ENCODE measurements at regions not wholly inside any gene's neighbourhood (a gene's known extent, or its start where the extent isn't known, plus 50 kb on each side); places are given as distances from the start of the nearest gene placed in this dataset.

DNA sequence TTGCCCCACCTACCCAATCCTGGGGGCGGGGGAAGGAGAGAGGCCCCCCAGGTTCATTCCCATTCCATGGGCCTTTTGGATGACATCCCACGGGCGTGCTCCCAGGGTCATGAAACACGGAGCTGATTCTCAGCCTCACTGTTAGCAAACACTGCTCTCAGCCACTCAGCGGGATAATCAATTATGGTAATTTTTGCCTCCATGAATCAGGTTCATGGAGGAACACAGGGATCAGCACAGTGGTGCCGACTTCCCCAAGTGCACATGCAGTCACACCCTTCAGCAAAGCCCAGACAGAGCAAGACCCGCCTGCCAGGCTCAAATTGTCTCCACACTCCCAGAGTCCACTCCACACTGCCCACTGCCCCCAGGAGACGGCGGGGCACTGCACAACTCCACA is 164.6 kb downstream of the ENGASE start:
- Histone ChIP-seq H3K36me3 (no peaks in the 10 kb centered on the region), H3K27me3 (peaks cover 30% of the 10 kb centered on the region), H3K9me3 (peaks cover 0 to 4% (median 0%) of the 10 kb centered on the region in 3 donors), H3K4me1 (no peaks in the 10 kb centered on the region), H3K27ac (no peak overlapping the region), H3K4me3 (no peak overlapping the region)
- 60 to 64% methylated on average over 2 to 5 of the region's 9 CpGs for WGBS, 2 donors (ENCODE audit: low coverage in 1 of 2)
- TF ChIP-seq, protein P1, sequence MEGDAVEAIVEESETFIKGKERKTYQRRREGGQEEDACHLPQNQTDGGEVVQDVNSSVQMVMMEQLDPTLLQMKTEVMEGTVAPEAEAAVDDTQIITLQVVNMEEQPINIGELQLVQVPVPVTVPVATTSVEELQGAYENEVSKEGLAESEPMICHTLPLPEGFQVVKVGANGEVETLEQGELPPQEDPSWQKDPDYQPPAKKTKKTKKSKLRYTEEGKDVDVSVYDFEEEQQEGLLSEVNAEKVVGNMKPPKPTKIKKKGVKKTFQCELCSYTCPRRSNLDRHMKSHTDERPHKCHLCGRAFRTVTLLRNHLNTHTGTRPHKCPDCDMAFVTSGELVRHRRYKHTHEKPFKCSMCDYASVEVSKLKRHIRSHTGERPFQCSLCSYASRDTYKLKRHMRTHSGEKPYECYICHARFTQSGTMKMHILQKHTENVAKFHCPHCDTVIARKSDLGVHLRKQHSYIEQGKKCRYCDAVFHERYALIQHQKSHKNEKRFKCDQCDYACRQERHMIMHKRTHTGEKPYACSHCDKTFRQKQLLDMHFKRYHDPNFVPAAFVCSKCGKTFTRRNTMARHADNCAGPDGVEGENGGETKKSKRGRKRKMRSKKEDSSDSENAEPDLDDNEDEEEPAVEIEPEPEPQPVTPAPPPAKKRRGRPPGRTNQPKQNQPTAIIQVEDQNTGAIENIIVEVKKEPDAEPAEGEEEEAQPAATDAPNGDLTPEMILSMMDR (IDR thresholded peaks at IDR 0.05), result no peak
- no peak for TF ChIP-seq POLR2A (IDR thresholded peaks at IDR 0.05)
- TF ChIP-seq EP300 (IDR thresholded peaks at IDR 0.05), result no peak
- no peak for TF ChIP-seq POLR2AphosphoS5 (IDR thresholded peaks at IDR 0.05)
- no peak for ATAC-seq

DNA sequence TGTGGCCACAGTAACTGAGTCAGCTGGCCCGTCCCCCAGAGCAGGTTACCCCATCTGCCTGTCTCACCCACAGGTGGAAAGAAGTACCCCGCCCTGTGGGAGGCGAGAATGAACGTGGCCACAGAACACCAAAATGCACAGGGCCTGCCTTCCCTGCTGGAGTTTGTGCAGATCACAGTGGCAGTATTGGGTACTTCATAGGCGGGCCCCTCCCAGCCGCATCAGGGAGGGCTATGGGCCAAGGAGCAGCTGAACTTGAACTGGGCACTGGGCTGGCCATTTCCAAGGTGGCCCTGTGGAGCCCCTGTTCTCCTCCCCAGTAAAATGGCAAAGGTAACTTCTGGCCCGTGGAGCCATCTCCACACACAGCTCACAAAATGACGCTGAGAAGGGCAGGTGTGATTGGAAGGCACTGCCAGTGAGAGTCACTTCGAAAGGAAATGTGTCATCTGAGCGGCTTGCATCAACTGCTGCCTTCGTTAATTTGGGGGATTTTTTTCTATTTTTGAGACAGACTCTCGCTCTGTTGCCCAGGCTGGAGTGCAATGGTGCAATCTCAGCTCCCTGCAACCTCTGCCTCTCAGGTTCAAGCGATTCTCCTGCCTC is 162.9 kb downstream of the ENGASE start:
- Histone ChIP-seq H3K9me3 (peaks cover 0 to 4% (median 0%) of the 10 kb centered on the region in 3 donors), H3K4me1 (no peaks in the 10 kb centered on the region), H3K4me3 (no peak overlapping the region), H3K27me3 (peaks cover 33% of the 10 kb centered on the region), H3K36me3 (no peaks in the 10 kb centered on the region), H3K27ac (no peak overlapping the region)
- 73 to 90% methylated on average over 3 to 11 of the region's 13 CpGs for WGBS, 2 donors (ENCODE audit: low coverage in 1 of 2)
- no peak for ATAC-seq
- no peak for TF ChIP-seq POLR2A (IDR thresholded peaks at IDR 0.05)
- no peak for TF ChIP-seq EP300 (IDR thresholded peaks at IDR 0.05)
- TF ChIP-seq POLR2AphosphoS5 (IDR thresholded peaks at IDR 0.05), result no peak
- TF ChIP-seq, protein P1 (IDR thresholded peaks at IDR 0.05), result no peak

DNA sequence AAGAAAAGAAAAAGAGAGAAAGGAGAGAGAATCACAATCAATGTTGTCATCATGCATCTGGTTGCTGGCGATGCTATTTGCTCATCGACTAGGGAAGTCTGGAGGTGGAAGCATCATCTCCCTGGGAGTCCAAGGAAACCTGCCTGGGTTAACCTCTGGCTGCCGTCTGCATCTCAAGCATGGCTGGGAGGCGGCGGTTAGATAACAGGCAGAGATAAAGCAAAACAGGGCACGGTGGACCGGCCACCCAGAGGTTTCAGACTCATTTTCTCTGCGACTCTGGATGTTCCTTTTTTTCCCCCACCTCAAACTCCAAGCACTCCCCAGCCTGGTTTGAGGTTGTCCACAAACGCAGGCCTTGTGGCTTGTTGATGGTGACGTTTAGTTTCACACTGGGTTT is 161.2 kb downstream of the ENGASE start:
- Histone ChIP-seq H3K36me3 (no peaks in the 10 kb centered on the region), H3K27me3 (peaks cover 25% of the 10 kb centered on the region), H3K4me1 (no peaks in the 10 kb centered on the region), H3K27ac (no peak overlapping the region), H3K9me3 (no peaks in the 10 kb centered on the region), H3K4me3 (no peak overlapping the region)
- 39 to 56% methylated on average over 2 to 7 of the region's 10 CpGs for WGBS, 2 donors (ENCODE audit: low coverage in 1 of 2)
- no peak for ATAC-seq
- TF ChIP-seq POLR2A (IDR thresholded peaks at IDR 0.05) (no peak), EP300 (IDR thresholded peaks at IDR 0.05) (no peak), POLR2AphosphoS5 (IDR thresholded peaks at IDR 0.05) (no peak)
- TF ChIP-seq, protein P1 (IDR thresholded peaks at IDR 0.05), result no peak

DNA sequence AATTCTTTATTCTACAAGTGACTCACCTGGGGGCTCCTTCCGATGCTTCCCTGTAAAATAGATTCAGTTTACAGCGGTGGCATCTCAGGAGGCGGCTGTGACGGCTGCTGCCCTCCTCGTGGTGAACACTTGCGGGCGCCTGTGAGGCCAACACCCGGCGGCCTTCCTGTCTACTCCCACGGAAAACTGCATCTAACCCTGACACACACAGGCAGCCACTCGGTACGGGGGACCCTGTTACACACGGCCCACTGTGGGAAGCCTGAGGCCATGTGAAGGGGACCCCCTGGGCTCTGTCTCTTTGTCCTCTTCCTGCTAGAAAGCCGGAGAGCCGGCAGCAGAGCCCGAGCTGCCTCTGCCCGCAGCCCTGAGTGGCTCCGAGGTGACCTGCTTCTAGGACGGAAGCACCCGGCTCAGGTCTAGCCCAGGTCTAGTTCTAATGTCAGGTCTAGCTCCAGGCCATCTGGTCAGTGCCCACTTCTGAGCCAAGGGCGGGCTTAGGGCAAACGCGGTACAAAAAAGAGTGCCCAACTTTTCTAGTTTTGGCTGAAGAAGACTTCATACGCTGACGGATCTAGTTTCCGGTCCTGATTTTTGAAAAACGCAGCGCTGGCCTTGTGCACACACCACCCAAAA is 159.4 kb downstream of the ENGASE start:
- no peak for ATAC-seq
- TF ChIP-seq, protein P1 (IDR thresholded peaks at IDR 0.05), result no peak
- TF ChIP-seq POLR2A (IDR thresholded peaks at IDR 0.05), result no peak
- no peak for TF ChIP-seq EP300 (IDR thresholded peaks at IDR 0.05)
- no peak for TF ChIP-seq POLR2AphosphoS5 (IDR thresholded peaks at IDR 0.05)
- no peaks in the 10 kb centered on the region for H3K4me1 ChIP-seq
- no peak overlapping the region for H3K27ac ChIP-seq
- H3K9me3 ChIP-seq, result no peaks in the 10 kb centered on the region
- no peaks in the 10 kb centered on the region for H3K36me3 ChIP-seq
- H3K4me3 ChIP-seq, result no peak overlapping the region
- 73 to 86% methylated on average over 9 to 16 of the region's 28 CpGs for WGBS, 2 donors (ENCODE audit: low coverage in 1 of 2)
- peaks cover 20% of the 10 kb centered on the region for H3K27me3 ChIP-seq

DNA sequence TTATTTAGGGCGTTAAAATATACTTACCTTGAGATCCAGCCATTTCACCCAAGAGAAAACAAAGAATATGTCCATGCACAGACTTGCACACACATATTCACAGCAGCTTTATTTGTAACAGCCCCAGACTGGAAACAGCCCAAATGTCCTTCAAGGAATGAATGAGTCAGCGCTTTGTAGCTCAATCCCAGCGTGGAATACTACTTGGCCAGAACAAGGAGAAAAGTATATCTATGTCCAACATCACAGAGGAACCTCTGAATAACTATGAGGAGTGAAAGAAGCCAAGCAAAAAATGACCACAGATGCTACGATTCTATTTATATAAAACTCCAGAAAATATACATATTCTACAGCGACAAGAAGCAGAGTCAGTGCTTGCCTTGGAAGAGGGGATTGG is 158.3 kb downstream of the ENGASE start:
- peaks cover 27% of the 10 kb centered on the region for H3K27me3 ChIP-seq
- H3K27ac ChIP-seq, result no peak overlapping the region
- no peak for ATAC-seq
- no peaks in the 10 kb centered on the region for H3K4me1 ChIP-seq
- H3K36me3 ChIP-seq, result no peaks in the 10 kb centered on the region
- TF ChIP-seq, protein P1 (IDR thresholded peaks at IDR 0.05), result no peak
- TF ChIP-seq POLR2A (IDR thresholded peaks at IDR 0.05) (no peak), POLR2AphosphoS5 (IDR thresholded peaks at IDR 0.05) (no peak), EP300 (IDR thresholded peaks at IDR 0.05) (no peak)
- 67 to 76% methylated on average over 4 to 5 of the region's 5 CpGs for WGBS, 2 donors (ENCODE audit: low coverage in 1 of 2)
- H3K4me3 ChIP-seq, result no peak overlapping the region
- H3K9me3 ChIP-seq, result no peaks in the 10 kb centered on the region
